ENCODE measurements at regions not wholly inside any gene's neighbourhood (a gene's known extent, or its start where the extent isn't known, plus 50 kb on each side); places are given as distances from the start of the nearest gene placed in this dataset.

- DNase-seq, result peak; percentile 78 to 91 (median 78)
These were observed 133.7 kb upstream of the RASSF8 start for GRCh38 chr12:25824734-25825133.

DNA sequence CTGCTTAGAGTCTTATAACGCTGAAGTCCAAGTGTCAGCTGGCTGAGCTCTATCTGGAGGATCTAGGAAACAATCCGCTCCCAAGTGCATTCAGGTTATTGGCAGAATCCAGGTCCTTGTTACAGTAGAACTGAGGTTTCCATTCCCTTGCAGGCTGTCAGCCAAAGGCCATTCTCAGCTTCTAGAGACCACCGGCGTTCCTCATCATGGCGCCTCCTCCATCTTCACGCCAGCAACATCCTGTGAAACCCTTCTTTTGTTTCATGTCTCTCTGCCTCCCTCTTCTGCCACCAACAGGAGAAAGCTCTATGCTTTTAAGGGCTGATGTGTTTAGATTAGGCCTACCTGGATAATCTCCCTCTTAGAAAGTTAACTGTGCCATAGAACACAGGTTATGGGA lies 133.0 kb upstream of the RASSF8 start:
- DNase-seq, result peak; percentile 79 to 96 (median 92)

DNA sequence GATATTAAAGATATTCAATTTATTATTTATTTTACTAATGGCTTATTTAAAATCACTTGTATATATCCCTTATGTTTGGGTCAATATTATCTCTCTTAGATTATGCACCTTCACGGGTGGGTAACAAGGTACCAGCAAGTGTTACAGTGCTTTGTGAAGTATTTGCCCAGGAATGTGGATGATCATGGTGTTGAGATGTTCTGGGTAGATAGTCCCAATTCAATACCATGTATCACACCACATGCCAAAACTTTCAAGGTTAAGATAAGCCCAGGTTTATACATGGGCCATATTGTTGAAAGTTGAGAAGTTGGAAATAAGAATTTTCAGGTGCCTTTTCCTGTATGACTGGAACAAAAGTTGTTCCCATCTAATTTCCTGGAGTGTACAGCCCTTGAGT lies 131.3 kb upstream of the RASSF8 start:
- DNase-seq, result no peak

- DNase-seq, result peak in 1 of 3 donors; percentile 11
These were observed 130.7 kb upstream of the RASSF8 start for GRCh38 chr12:25827747-25828146.

- DNase-seq, result peak in 1 of 3 donors; percentile 22
These were observed 130.3 kb upstream of the RASSF8 start for GRCh38 chr12:25828188-25828587.

- DNase-seq, result peak in 2 of 3 donors; percentile 42 to 81
These were observed 129.3 kb upstream of the RASSF8 start for GRCh38 chr12:25829192-25829591.

DNA sequence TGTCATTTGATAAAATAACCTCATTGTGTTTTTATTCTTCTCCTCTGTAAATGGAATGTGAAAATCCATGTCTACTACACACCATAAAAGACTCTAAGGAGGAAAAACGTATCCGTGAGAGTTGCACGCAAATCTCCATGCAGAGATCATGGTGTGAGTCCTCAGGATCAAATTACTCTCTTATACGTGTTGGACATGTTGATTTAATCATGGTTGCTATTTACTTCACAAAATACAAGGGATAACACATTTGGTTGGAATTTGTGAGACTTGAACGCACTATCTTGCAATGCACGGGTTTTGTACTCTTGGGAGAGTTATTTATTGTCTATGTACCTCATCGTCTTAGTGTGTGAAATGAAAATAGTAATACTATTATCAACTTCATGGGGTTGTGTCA lies 128.0 kb upstream of the RASSF8 start:
- DNase-seq, result peak; percentile 52 to 88 (median 76)

DNA sequence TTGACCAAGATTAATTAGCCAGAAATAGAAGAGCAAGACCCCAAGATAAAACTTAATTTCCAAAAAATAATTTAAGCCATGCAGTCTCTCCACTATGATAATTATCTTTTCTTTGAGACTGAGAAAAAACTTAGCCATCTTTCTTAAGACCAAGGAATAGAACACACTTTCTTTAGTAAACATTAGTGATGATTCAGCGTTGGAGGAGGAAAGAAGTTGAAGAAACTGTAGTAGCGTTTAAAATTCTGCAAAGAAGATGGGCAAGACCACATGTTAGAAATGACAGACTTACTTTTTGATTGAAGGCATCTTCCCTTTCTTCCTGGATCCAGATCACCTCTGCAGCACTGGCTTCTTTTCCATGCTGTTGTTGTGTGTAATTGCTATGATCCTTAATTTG lies 124.8 kb upstream of the RASSF8 start:
- DNase-seq, result no peak

DNA sequence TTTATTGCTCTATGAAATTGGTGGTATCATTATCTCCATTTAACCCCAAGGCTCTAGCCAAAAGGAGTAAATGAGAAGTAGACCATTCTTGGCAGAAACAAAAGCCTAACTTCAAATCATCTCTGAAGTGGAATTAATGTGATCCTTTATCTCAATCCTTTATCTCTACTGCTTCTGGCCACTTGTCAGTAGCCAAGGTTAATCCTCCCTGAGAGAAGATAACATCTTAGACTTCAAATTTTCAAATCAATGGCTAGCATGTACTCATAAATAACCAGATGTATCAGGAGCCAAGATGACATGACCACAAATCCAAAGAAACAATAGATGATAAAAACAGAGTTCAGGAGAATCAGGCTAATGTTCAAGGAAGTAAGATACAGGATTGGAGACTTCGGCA lies 123.1 kb upstream of the RASSF8 start:
- no peak for DNase-seq

GRCh38 chr12:25838007-25838406 lies 120.5 kb upstream of the RASSF8 start:
- DNase-seq, result no peak

DNA sequence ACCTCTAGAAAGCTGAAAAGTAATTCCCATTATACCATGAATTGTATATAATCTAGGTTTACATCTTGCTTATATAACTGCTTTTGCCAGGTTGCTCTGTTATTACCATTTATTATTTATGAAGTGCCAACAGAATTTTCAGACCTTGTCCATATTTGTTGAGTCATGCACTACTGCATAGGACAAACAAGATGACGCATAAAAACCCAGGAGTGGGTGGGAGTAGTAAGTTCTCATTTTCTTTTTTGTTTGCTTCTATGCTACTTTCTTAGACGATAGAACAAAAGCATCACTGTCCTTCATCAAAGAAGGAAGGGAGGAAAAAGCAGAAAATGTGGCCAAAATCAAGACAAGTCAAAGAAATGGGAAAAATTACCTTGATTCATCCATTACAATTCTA lies 119.0 kb upstream of the RASSF8 start:
- DNase-seq, result no peak

GRCh38 chr12:25840678-25841465 lies 117.6 kb upstream of the RASSF8 start:
- DNase-seq, result no peak

GRCh38 chr12:25842254-25842653 lies 116.2 kb upstream of the RASSF8 start:
- no peak for DNase-seq

DNA sequence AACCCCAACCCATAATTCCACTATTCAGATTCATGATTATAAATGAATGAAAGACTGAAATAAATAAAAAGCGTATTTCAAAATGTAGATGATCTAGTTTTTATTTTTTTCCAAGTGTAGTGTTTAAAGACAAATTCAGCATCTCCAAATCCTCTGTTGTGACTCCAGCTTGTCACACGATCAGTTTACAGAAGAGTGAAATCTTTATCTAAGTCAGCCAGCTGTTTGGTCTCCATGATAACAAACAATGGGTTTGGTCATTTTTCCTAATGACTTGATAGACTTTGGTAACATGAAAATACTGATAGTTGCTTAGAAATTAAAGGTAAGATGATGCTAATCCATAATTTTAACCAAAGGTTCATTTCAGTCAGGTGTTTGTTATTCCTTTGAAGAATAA lies 114.5 kb upstream of the RASSF8 start:
- DNase-seq, result no peak

GRCh38 chr12:25845415-25845814 lies 113.1 kb upstream of the RASSF8 start:
- no peak for DNase-seq

- DNase-seq, result no peak
These were observed 105.7 kb upstream of the RASSF8 start for GRCh38 chr12:25852792-25853191.

DNA sequence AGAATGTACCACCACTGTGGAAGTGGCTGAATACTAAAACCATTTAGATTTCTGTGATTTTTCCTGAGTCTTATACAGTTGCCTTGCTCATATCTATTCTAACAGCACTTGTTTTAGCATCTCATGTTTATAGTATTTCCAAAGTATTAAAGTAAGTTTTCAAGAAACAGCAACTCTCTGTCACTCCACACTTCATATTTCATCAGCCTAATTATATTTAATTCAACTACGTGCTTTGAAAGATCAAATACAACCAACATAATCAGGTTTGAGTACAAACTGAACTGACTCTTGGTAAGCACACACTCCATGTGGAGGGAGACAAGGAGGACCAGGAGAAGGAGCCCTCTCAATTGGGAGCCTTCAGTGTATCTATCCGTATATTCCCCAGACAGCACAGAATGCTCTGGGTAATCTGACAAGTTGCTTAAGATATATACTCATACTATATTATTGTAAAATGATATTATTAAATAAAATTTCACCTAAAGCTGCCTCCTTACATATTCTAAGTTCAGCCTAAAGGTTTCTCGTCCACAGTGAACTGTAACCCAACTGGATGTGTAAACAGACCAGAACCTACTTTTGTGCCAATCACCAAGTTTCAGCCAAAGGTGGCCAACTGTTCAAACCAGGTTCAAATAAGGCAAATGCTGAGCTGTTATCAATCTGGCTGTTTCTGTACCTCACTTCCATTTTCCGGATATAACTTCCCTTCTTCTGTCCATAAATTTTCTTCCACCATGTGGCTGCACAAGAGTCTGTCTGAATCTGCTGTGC lies 105.0 kb upstream of the RASSF8 start:
- no peak for DNase-seq

GRCh38 chr12:25854991-25855390 lies 103.5 kb upstream of the RASSF8 start:
- no peak for DNase-seq

DNA sequence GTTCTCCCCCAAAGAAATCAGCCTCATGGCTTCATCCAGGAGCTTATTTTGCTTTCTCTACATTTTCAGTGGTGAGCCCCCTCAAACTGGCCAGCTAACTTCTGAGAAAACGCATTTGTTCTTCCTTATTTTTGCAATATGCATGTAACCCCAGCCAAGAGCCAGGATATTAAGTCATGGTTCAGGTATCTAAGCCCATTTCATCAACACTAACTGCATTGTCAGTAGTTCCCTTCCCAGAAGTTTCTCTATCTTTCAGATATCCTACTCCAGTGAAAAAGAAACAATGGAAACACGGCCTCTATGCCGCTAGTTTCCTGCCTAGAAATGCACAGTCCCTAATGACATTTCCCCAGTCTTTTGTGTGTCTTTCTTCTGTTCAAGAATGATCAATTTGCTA lies 102.8 kb upstream of the RASSF8 start:
- DNase-seq, result peak; percentile 14 to 19 (median 18)

DNA sequence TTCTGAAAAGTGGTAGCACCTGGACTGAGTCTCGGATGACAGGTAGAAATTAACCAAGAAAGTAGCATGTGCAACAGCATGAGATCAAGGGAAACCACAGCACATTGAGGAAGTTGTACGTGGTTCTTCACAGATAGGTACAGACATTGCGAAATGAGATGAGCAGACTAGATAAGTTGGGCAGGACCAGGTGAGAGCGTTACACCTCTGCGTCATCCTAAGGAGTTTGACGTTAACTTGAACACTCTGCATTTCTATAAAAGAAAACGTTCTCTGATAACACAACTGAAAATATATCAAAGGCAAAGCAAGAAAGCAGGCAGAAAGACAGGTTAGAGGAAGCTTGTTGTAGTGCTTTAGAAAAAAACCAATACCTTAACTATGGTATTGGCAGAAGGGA lies 98.5 kb upstream of the RASSF8 start:
- DNase-seq, result no peak

GRCh38 chr12:25861226-25861625 lies 97.3 kb upstream of the RASSF8 start:
- DNase-seq, result no peak

- DNase-seq, result peak in 1 of 3 donors; percentile 33
These were observed 93.9 kb upstream of the RASSF8 start for GRCh38 chr12:25864306-25865276.
